ENCODE measurements at regions not wholly inside any gene's neighbourhood (a gene's known extent, or its start where the extent isn't known, plus 50 kb on each side); places are given as distances from the start of the nearest gene placed in this dataset.
"Not testable (repeated sequence)": the region's sequence is repeated elsewhere in the genome, so short reads cannot be mapped to it uniquely, and the experiment has no call there.

DNA sequence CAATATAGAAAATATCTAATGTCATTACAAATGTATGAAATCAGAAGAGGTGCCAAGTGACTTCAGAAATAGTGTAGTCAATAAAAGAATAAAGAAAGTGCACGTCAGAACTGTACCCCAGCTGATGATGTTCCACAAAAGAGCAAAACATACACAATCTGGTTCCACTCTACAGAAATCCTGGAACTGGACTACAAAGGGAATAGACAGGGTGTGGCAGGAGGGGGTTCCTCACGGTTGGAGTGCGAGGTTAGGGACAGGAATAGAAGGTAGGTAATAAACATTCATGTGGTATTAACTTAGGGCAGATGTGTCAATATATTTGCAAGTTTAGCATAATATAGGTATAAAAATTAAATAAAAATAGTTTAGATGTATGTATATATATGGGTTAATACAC lies 103.3 kb upstream of the GOLGA6L6 start:
- H3K27ac ChIP-seq, result no peak overlapping the region
- ATAC-seq (ENCODE audit: insufficient number of reproducible peaks, low FRiP score, low read depth) (no peak), DNase-seq (ENCODE audit: low spot score) (no peak)
- H3K4me3 ChIP-seq, result no peak overlapping the region
- no peaks in the 10 kb centered on the region for H3K36me3 ChIP-seq
- H3K9me3 ChIP-seq, result no peaks in the 10 kb centered on the region
- TF ChIP-seq, protein P1, sequence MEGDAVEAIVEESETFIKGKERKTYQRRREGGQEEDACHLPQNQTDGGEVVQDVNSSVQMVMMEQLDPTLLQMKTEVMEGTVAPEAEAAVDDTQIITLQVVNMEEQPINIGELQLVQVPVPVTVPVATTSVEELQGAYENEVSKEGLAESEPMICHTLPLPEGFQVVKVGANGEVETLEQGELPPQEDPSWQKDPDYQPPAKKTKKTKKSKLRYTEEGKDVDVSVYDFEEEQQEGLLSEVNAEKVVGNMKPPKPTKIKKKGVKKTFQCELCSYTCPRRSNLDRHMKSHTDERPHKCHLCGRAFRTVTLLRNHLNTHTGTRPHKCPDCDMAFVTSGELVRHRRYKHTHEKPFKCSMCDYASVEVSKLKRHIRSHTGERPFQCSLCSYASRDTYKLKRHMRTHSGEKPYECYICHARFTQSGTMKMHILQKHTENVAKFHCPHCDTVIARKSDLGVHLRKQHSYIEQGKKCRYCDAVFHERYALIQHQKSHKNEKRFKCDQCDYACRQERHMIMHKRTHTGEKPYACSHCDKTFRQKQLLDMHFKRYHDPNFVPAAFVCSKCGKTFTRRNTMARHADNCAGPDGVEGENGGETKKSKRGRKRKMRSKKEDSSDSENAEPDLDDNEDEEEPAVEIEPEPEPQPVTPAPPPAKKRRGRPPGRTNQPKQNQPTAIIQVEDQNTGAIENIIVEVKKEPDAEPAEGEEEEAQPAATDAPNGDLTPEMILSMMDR (IDR thresholded peaks at IDR 0.05), result no peak
- no peaks in the 10 kb centered on the region for H3K4me1 ChIP-seq (ENCODE audit: control insufficient read depth in 1 of 2, low read depth in 2 of 2)
- H3K27me3 ChIP-seq (replicated peaks; ENCODE audit: insufficient read depth), result no peaks in the 10 kb centered on the region

DNA sequence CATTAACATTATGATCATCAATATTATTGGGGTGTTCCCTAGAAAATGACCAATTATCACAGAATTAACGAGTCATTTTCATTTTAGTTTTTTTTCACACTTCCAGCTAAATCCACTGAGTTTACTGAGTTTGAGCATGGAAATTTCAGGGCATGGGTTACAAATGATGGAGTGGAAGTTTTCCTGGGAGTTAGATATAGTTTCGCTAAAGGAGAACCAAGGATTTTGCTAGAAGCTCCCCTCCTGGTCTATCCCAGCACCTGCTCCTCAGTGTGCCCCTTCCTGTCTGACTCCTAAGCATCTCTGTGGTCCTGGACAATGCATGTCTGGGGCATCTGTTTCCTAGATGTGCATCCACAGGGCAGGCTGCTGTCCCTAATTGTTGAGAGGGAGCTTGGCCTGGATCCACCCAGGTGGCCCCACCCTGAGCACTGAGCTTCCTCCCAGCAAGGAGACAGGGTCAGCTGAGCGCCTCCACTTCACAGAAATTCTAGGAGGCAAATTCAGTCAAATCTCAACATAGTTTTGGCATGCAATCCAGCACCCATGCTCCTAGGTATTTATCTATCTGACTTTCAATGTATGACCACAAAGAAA lies 102.3 kb upstream of the GOLGA6L6 start:
- TF ChIP-seq, protein P1 (IDR thresholded peaks at IDR 0.05), result no peak
- no peaks in the 10 kb centered on the region for H3K36me3 ChIP-seq
- ATAC-seq (ENCODE audit: insufficient number of reproducible peaks, low FRiP score, low read depth) (no peak), DNase-seq (ENCODE audit: low spot score) (no peak)
- peak overlapping the region in 1 of 2 donors; percentile 2 for H3K27ac ChIP-seq
- no peak overlapping the region for H3K4me3 ChIP-seq
- no peaks in the 10 kb centered on the region for H3K4me1 ChIP-seq (ENCODE audit: control insufficient read depth in 1 of 2, low read depth in 2 of 2)
- no peaks in the 10 kb centered on the region for H3K9me3 ChIP-seq
- H3K27me3 ChIP-seq (replicated peaks; ENCODE audit: insufficient read depth), result no peaks in the 10 kb centered on the region

DNA sequence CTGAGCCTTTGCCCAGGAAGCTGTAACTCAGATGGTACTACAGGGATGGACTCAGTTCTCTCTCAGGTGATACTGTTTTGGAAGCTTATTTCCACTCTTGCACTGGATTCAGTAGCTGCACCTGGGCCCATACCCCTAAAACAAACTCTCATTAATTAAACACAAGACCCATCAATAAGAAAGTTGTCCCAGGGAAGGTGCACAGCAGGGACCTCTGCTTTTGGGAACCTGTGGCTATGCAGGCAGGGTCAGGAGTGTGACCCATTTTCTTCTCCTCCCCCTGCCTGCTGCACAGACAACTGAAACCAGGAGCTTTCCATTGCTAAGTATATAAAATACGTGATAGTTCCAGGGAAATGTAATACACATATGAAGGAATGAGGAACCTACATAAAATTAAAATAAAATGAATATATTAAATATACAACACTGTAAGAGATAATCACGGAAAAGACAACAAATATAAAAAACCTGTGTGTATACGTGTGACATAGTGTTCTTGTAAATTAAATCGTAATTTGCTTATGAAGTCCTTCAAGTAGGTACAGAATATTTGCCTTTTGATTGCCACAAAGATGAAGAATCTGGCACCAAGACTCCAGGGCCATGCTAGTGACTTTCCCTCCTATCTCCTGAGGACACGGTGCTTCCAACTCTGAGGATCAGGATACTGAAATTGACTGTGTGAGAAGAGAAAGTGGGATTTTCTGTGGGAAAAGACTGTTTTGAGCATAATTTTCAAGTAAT lies 101.6 kb upstream of the GOLGA6L6 start:
- DNase-seq (ENCODE audit: low spot score), result no peak
- TF ChIP-seq, protein P1 (IDR thresholded peaks at IDR 0.05), result no peak
- no peak for ATAC-seq (ENCODE audit: insufficient number of reproducible peaks, low FRiP score, low read depth)

DNA sequence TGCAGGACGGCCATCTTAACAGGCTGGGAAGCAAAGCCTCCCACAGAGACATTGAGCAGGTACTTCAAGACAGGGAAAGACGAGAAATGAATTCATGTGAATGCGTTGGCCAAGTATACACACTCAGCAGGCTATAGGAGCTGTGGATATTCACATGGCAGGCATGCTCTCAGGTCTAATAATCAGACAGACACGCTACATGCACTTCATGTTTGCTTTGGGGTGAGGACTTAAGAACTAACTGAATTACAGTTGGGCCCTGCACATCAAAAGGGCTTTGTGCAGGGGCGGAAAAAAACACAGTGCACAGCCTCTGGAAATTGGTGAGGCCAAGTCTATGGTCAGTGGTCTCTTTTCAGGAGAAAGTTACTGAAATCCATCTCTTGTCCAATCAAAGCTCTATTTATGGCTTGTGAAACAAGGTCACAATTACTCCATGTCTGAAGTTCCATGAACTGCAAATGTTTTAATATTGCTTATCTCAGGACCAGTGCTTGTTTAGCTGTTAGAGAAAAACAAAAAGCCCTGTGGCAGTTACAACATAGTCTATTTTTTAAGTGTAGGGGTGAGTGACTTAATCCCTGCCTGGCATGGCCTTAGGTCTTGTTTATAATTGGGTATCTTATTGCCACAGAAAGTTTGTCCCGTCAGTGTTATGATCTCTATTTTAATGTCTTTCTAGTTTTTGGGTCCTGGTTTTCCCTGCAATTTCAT lies 100.6 kb upstream of the GOLGA6L6 start:
- no peaks in the 10 kb centered on the region for H3K4me1 ChIP-seq (ENCODE audit: control insufficient read depth in 1 of 2, low read depth in 2 of 2)
- no peaks in the 10 kb centered on the region for H3K9me3 ChIP-seq
- DNase-seq (ENCODE audit: low spot score) (no peak), ATAC-seq (ENCODE audit: insufficient number of reproducible peaks, low FRiP score, low read depth) (no peak)
- TF ChIP-seq, protein P1 (IDR thresholded peaks at IDR 0.05), result no peak
- no peaks in the 10 kb centered on the region for H3K36me3 ChIP-seq
- no peak overlapping the region for H3K27ac ChIP-seq
- no peak overlapping the region for H3K4me3 ChIP-seq
- H3K27me3 ChIP-seq (replicated peaks; ENCODE audit: insufficient read depth), result no peaks in the 10 kb centered on the region

More for the DNA sequence above, 101.6 kb upstream of the GOLGA6L6 start:
- no peaks in the 10 kb centered on the region for H3K27me3 ChIP-seq (replicated peaks; ENCODE audit: insufficient read depth)
- H3K4me1 ChIP-seq (ENCODE audit: control insufficient read depth in 1 of 2, low read depth in 2 of 2), result no peaks in the 10 kb centered on the region
- no peak overlapping the region for H3K4me3 ChIP-seq
- H3K36me3 ChIP-seq, result no peaks in the 10 kb centered on the region
- no peak overlapping the region for H3K27ac ChIP-seq
- H3K9me3 ChIP-seq, result no peaks in the 10 kb centered on the region

DNA sequence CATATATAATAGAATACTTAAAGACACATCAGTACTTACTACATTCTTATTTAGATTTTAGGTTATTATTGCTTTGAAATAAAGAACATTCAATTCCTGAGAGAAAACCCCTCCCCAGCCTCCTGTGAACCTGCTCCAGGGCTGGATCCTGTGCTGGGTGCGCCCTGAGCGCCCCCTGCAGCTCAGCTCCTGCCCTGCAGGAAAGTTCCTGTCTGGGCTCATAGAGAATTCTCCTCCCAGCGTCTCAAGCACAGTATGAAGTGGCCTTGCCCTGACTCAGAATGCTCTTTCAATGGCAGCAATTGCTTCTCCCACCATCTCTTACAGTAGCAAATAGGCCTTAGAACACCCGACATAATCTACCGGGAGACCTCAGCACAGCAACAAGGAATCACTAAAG lies 98.8 kb upstream of the GOLGA6L6 start:
- not testable (repeated sequence) for ATAC-seq (ENCODE audit: insufficient number of reproducible peaks, low FRiP score, low read depth); DNase-seq (ENCODE audit: low spot score)

DNA sequence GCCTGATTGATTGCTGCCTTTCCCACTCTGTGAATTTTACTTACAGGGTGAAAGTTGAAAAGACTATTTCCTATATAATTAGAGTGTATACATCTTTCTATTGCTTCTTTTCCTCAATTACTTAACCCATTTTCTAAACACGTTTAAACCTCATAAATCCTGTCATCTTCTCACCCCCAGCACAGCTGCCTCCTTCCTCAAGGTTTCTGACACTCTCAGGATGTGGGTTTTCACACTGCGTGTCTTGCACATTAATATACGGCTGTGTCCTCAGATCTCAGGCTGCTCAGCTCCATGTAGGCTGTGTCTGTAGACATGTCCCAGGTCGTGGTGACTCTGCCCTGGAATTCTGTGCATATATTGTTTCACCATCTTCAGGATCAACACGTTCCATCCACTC lies 97.6 kb upstream of the GOLGA6L6 start:
- not testable (repeated sequence) for H3K27me3 ChIP-seq (replicated peaks; ENCODE audit: insufficient read depth); ATAC-seq (ENCODE audit: insufficient number of reproducible peaks, low FRiP score, low read depth); H3K4me3 ChIP-seq; H3K36me3 ChIP-seq; H3K9me3 ChIP-seq; DNase-seq (ENCODE audit: low spot score); H3K4me1 ChIP-seq (ENCODE audit: control insufficient read depth in 1 of 2, low read depth in 2 of 2); H3K27ac ChIP-seq

More for the DNA sequence above, 98.8 kb upstream of the GOLGA6L6 start:
- not testable (repeated sequence) for H3K4me1 ChIP-seq (ENCODE audit: control insufficient read depth in 1 of 2, low read depth in 2 of 2); H3K27ac ChIP-seq; H3K36me3 ChIP-seq; H3K4me3 ChIP-seq; H3K9me3 ChIP-seq; H3K27me3 ChIP-seq (replicated peaks; ENCODE audit: insufficient read depth)

DNA sequence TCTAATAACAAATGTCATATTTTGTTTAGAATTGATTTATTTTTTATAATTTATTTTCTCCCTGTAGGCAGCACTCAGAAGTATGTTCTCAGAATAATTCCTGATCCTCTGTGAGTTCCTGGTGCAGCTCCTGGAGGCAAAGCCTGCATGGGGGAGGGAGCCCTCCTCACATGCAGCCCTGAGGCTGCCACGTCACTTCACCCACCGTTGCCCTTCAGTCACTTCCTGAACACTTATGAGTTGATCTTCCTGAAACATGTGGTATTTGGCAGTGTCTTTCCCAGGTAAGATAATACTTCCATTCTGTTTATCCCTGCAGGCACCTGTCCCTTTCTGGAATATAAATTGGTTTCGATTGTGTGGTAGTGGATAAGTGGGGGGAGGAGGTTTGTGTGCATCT lies 95.9 kb upstream of the GOLGA6L6 start:
- not testable (repeated sequence) for ATAC-seq (ENCODE audit: insufficient number of reproducible peaks, low FRiP score, low read depth); DNase-seq (ENCODE audit: low spot score); H3K9me3 ChIP-seq; H3K4me3 ChIP-seq; H3K36me3 ChIP-seq; H3K27me3 ChIP-seq (replicated peaks; ENCODE audit: insufficient read depth); H3K27ac ChIP-seq; H3K4me1 ChIP-seq (ENCODE audit: control insufficient read depth in 1 of 2, low read depth in 2 of 2)

DNA sequence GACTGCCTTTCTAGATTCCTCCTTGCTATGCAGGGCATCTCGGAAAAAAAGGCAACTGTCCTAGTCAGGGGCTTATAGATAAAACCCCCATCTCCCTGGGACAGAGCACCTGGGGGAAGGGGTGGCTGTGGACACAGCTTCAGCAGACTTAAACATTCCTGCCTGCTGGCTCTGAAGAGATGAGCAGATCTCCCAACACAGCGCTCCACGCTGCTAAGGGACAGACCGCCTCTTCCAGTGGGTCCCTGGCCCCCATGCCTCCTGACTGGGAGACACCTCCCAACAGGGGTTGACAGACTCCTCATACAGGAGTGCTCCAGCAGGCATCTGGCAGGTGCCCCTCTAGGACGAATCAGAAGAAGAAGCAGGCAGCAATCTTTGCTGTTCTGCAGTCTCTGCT lies 87.9 kb upstream of the GOLGA6L6 start:
- not testable (repeated sequence) for H3K9me3 ChIP-seq; ATAC-seq (ENCODE audit: insufficient number of reproducible peaks, low FRiP score, low read depth); H3K4me1 ChIP-seq (ENCODE audit: control insufficient read depth in 1 of 2, low read depth in 2 of 2); H3K27ac ChIP-seq; H3K36me3 ChIP-seq; H3K4me3 ChIP-seq; DNase-seq (ENCODE audit: low spot score); H3K27me3 ChIP-seq (replicated peaks; ENCODE audit: insufficient read depth)

Data from thoracic aorta (tissue), 2 donors.